K562 (cell line): ENCODE measurements at regions not wholly inside any gene's neighbourhood (a gene's known extent, or its start where the extent isn't known, plus 50 kb on each side); places are given as distances from the start of the nearest gene placed in this dataset.

ENCODE experiments used
- ATAC-seq: fragments of 200-7000 bp; cut with Tn5 transposase; 3 replicates; pipeline ENCODE4 v1.9.1; 2020; ENCODE audit warnings: moderate library complexity
- BruUV-seq: library from RNA; stranded (reverse); fragments of 400-500 nt; replicated peaks from 2 replicates; lab custom pipeline; 2021; lab: Mats Ljungman, UMichigan
- CTCF ChIA-PET: fragments of 300-600 bp; formaldehyde crosslinking; extraction: SDS; loops from one replicate; lab custom pipeline; 2021; ENCODE audit warnings: low intra/inter-chr PET ratio; lab: Yijun Ruan, JAX
- POLR2A ChIA-PET: fragments of 300-600, 350-650 bp; sonication (Branson Sonifier 250); formaldehyde crosslinking; extraction: SDS; loops from one replicate; lab custom pipeline; 2021; ENCODE audit warnings: antibody characterized with exemption, inconsistent platforms; lab: Yijun Ruan, JAX
- DNase-seq, 4 experiments: peaks; one replicate each; pipeline versions ENCODE4 v3.0.0 to v3.0.0-alpha.2; 2011 to 2018; ENCODE audit warnings: low spot score in 3 of 4, mixed read lengths in 3 of 4; ENCODE audit errors: extremely low read depth in 1 of 4
- FAIRE-seq: peaks from 2 replicates; lab custom pipeline; 2011; peaks lifted over from hg19 to GRCh38; lab: Jason Lieb, UNC
- H2AFZ ChIP-seq: 2 replicates; pipeline ENCODE4 v1.6.0; 2011; ENCODE audit warnings: low read depth, low read length, control low read depth, inconsistent platforms
- H3K27ac ChIP-seq: fragments of 200-600 bp; 3 replicates; pipeline ENCODE4 v1.8.0; 2011; ENCODE audit warnings: low read depth, mild to moderate bottlenecking, control low read depth, inconsistent platforms, low read length, moderate library complexity, mixed read lengths; ENCODE audit errors: extremely low read depth
- H3K27me3 ChIP-seq, 2 experiments: fragments of 300-600 bp in 1 of 2; 2 replicates in 1 of 2; 3 replicates in 1 of 2; pipeline versions ENCODE4 v1.6.0 to v1.8.0; 2011; ENCODE audit warnings: inconsistent platforms in 2 of 2, low read length in 2 of 2, mild to moderate bottlenecking in 1 of 2, mixed read lengths in 1 of 2, moderate library complexity in 1 of 2; ENCODE audit not compliant: control insufficient read depth in 2 of 2, insufficient read depth in 2 of 2
- H3K36me3 ChIP-seq: fragments of 300-600 bp; 3 replicates; pipeline ENCODE4 v1.8.0; 2011; ENCODE audit warnings: mild to moderate bottlenecking, low read length, inconsistent platforms; ENCODE audit not compliant: control insufficient read depth, insufficient read depth
- H3K4me1 ChIP-seq, 2 experiments: fragments of 200-600 bp in 1 of 2; replicated peaks in 1 of 2; 2 replicates in 1 of 2; 3 replicates in 1 of 2; pipeline versions ENCODE4 v1.5.1 to v1.8.0; 2011; ENCODE audit warnings: inconsistent platforms in 2 of 2, low read length in 2 of 2, mild to moderate bottlenecking in 1 of 2, mixed read lengths in 1 of 2, moderate library complexity in 1 of 2; ENCODE audit not compliant: control insufficient read depth in 2 of 2, insufficient read depth in 2 of 2
- H3K4me2 ChIP-seq: 2 replicates; pipeline ENCODE4 v1.6.1; 2011; ENCODE audit warnings: low read length, control low read depth, inconsistent platforms, mixed read lengths; ENCODE audit not compliant: insufficient read depth
- H3K4me3 ChIP-seq: fragments of 200-600 bp; sonication (generic), shearing (Covaris generic); 2 replicates; pipeline ENCODE4 v1.5.1; 2016; ENCODE audit warnings: control low read depth, inconsistent platforms
- H3K79me2 ChIP-seq: fragments of 200-600 bp; 3 replicates; pipeline ENCODE4 v1.8.0; 2011; ENCODE audit warnings: low read length, inconsistent platforms; ENCODE audit not compliant: control insufficient read depth, insufficient read depth
- H3K9ac ChIP-seq, 2 experiments: 2 replicates each; pipeline versions ENCODE4 v1.6.0 to v1.6.1; 2011; ENCODE audit warnings: low read depth in 2 of 2, low read length in 2 of 2, control low read depth in 1 of 2, inconsistent platforms in 1 of 2, mild to moderate bottlenecking in 1 of 2, mixed read lengths in 1 of 2; ENCODE audit not compliant: insufficient read depth in 1 of 2
- H3K9me1 ChIP-seq: one replicate; pipeline ENCODE4 v1.6.0; 2011; ENCODE audit warnings: inconsistent platforms, mild to moderate bottlenecking, low read length, moderate library complexity; ENCODE audit not compliant: control insufficient read depth, insufficient read depth
- H3K9me3 ChIP-seq: replicated peaks from 2 replicates; pipeline ENCODE4 v1.5.1; 2011; ENCODE audit warnings: low read depth, low read length, inconsistent platforms; ENCODE audit not compliant: control insufficient read depth, insufficient read depth
- H4K20me1 ChIP-seq: replicated peaks from 2 replicates; pipeline ENCODE4 v1.6.1; 2011; ENCODE audit warnings: low read length, inconsistent platforms, mixed read lengths; ENCODE audit not compliant: control insufficient read depth, insufficient read depth
- ELF4 ChIP-seq: fragments of 450-650 bp; formaldehyde crosslinking; IDR thresholded peaks from 2 replicates; pipeline ENCODE4 v1.4.0; 2022; ENCODE audit warnings: missing genetic modification characterization
- NFATC3 ChIP-seq: fragments of 450-650 bp; IDR thresholded peaks from 2 replicates; pipeline ENCODE4 v1.6.1; 2017; ENCODE audit warnings: mild to moderate bottlenecking
- ZNF655 ChIP-seq: fragments of 250-450 bp; sonication (Bioruptor Pico); IDR thresholded peaks from 2 replicates; pipeline ENCODE4 v1.5.0; 2021
- WGBS: fragments of 100-300 bp; shearing (Covaris generic); methylation state at CpG from one replicate; pipeline ENCODE4 v1.1.6; 2016; ENCODE audit warnings: low coverage, mixed read lengths; ENCODE audit not compliant: insufficient coverage; ENCODE audit errors: missing lambda C conversion rate; 5-methylcytosine and 5-hydroxymethylcytosine counted together
- in situ Hi-C: fragments of 300-500 bp; cut with MboI; formaldehyde crosslinking; loops from 4 replicates; pipeline ENCODE4 v1.15.0; 2018; ENCODE audit warnings: inconsistent platforms, mixed read lengths
- intact Hi-C: fragments of 100-400 bp; cut with micrococcal nuclease; formaldehyde crosslinking; loops from 2 replicates; pipeline ENCODE4 v1.14.2; 2022
- TF ChIP-seq, protein P1 (sequence below): sonication (generic); formaldehyde crosslinking; IDR thresholded peaks from 2 replicates; pipeline ENCODE4 v1.8.0; 2023; ENCODE audit warnings: missing genetic modification reagents, mild to moderate bottlenecking, borderline replicate concordance

GRCh38 chr7:67764289-67764688, 767.7 kb downstream of the TYW1 start:
- Histone ChIP-seq H3K4me1 (no peaks in the 10 kb centered on the region), H4K20me1 (no peaks in the 10 kb centered on the region), H3K27ac (no peak overlapping the region), H3K9ac (no peak overlapping the region), H3K79me2 (no peaks in the 10 kb centered on the region), H3K36me3 (no peaks in the 10 kb centered on the region), H3K27me3 (no peaks in the 10 kb centered on the region), H3K9me3 (no peaks in the 10 kb centered on the region), H3K4me2 (no peak overlapping the region), H2AFZ (no peak overlapping the region), H3K9me1 (no peaks in the 10 kb centered on the region), H3K4me3 (no peak overlapping the region)
- FAIRE-seq: no peak
- ChIA-PET POLR2A (interaction anchor here (0.6 kb wide), 1 partner anchor 37 kb away, joined by 5 read pairs; no protein-coding TSS in a partner anchor), CTCF (no interaction called here)
- TF ChIP-seq, protein P1, sequence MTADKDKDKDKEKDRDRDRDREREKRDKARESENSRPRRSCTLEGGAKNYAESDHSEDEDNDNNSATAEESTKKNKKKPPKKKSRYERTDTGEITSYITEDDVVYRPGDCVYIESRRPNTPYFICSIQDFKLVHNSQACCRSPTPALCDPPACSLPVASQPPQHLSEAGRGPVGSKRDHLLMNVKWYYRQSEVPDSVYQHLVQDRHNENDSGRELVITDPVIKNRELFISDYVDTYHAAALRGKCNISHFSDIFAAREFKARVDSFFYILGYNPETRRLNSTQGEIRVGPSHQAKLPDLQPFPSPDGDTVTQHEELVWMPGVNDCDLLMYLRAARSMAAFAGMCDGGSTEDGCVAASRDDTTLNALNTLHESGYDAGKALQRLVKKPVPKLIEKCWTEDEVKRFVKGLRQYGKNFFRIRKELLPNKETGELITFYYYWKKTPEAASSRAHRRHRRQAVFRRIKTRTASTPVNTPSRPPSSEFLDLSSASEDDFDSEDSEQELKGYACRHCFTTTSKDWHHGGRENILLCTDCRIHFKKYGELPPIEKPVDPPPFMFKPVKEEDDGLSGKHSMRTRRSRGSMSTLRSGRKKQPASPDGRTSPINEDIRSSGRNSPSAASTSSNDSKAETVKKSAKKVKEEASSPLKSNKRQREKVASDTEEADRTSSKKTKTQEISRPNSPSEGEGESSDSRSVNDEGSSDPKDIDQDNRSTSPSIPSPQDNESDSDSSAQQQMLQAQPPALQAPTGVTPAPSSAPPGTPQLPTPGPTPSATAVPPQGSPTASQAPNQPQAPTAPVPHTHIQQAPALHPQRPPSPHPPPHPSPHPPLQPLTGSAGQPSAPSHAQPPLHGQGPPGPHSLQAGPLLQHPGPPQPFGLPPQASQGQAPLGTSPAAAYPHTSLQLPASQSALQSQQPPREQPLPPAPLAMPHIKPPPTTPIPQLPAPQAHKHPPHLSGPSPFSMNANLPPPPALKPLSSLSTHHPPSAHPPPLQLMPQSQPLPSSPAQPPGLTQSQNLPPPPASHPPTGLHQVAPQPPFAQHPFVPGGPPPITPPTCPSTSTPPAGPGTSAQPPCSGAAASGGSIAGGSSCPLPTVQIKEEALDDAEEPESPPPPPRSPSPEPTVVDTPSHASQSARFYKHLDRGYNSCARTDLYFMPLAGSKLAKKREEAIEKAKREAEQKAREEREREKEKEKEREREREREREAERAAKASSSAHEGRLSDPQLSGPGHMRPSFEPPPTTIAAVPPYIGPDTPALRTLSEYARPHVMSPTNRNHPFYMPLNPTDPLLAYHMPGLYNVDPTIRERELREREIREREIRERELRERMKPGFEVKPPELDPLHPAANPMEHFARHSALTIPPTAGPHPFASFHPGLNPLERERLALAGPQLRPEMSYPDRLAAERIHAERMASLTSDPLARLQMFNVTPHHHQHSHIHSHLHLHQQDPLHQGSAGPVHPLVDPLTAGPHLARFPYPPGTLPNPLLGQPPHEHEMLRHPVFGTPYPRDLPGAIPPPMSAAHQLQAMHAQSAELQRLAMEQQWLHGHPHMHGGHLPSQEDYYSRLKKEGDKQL (CRISPR knock-in tag): no peak
- TF ChIP-seq ELF4 (no peak), ZNF655 (CRISPR knock-in tag) (no peak), NFATC3 (no peak)
- WGBS: 1% methylated on average over 4 of the region's 4 CpGs
- no peak for ATAC-seq
- in situ Hi-C loops: no loop called here
- intact Hi-C loops: no loop called here
- DNase-seq: no peak
- no TSS peak for BruUV-seq
